Panc1 (cell line): ENCODE measurements at regions not wholly inside any gene's neighbourhood (a gene's known extent, or its start where the extent isn't known, plus 50 kb on each side); places are given as distances from the start of the nearest gene placed in this dataset.

Source experiments
- ATAC-seq: fragments of 200-7000 bp; cut with Tn5 transposase; 2 replicates; pipeline ENCODE4 v1.9.1; 2020; ENCODE audit warnings: mild to moderate bottlenecking, moderate library complexity
- BruUV-seq: library from RNA; stranded (reverse); fragments of 400-500 nt; replicated peaks from 2 replicates; lab custom pipeline; 2021; lab: Mats Ljungman, UMichigan
- CTCF ChIA-PET: fragments of 300-600 bp; sonication (Branson Sonifier 250); formaldehyde crosslinking; loops from one replicate; lab custom pipeline; 2022; ENCODE audit warnings: antibody characterized with exemption; lab: Charles Lee
- POLR2A ChIA-PET: fragments of 300-600 bp; sonication (Branson Sonifier 250); formaldehyde crosslinking; loops from one replicate; lab custom pipeline; 2022; ENCODE audit warnings: antibody characterized with exemption; lab: Charles Lee
- DNase-seq: peaks from one replicate; pipeline ENCODE4 v3.0.0-alpha.2; 2010; ENCODE audit warnings: low read depth, low spot score
- H3K27ac ChIP-seq: 2 replicates; pipeline ENCODE4 v1.5.1; 2011; ENCODE audit warnings: mild to moderate bottlenecking, low read length, inconsistent platforms
- H3K27me3 ChIP-seq: fragments of 200-500 bp; sonication (Bioruptor generic); 2 replicates; pipeline ENCODE4 v1.6.0; 2014; ENCODE audit warnings: low read length, inconsistent platforms; ENCODE audit not compliant: control insufficient read depth, insufficient read depth
- H3K36me3 ChIP-seq: fragments of 200-500 bp; sonication (Bioruptor generic); 2 replicates; pipeline ENCODE4 v1.5.1; 2014; ENCODE audit warnings: inconsistent platforms, mild to moderate bottlenecking, low read length, moderate library complexity; ENCODE audit not compliant: control insufficient read depth, insufficient read depth
- H3K4me1 ChIP-seq: 2 replicates; pipeline ENCODE4 v1.5.1; 2011; ENCODE audit warnings: inconsistent platforms, mild to moderate bottlenecking, low read length, moderate library complexity; ENCODE audit not compliant: control insufficient read depth, insufficient read depth
- H3K4me3 ChIP-seq, 2 experiments: 2 replicates each; pipeline ENCODE4 v1.5.1; 2011 to 2012; ENCODE audit warnings: low read depth in 2 of 2, low read length in 2 of 2, mild to moderate bottlenecking in 2 of 2, inconsistent platforms in 1 of 2, moderate library complexity in 1 of 2
- H3K9me3 ChIP-seq: fragments of 200-500 bp; sonication (Bioruptor generic); 2 replicates; pipeline ENCODE4 v1.5.1; 2014; ENCODE audit warnings: low read depth, mild to moderate bottlenecking, inconsistent platforms, low read length, moderate library complexity; ENCODE audit not compliant: control insufficient read depth, insufficient read depth
- POLR2AphosphoS5 ChIP-seq: IDR thresholded peaks from 2 replicates; pipeline ENCODE4 v1.6.1; 2012; ENCODE audit warnings: mild to moderate bottlenecking, low read depth, low read length, moderate library complexity
- SIN3A ChIP-seq: IDR thresholded peaks from 2 replicates; pipeline ENCODE4 v1.6.1; 2012; ENCODE audit warnings: low read depth, mild to moderate bottlenecking, low read length, moderate library complexity, borderline replicate concordance; ENCODE audit not compliant: insufficient read depth
- TCF7L2 ChIP-seq: IDR thresholded peaks from 2 replicates; pipeline ENCODE4 v1.6.1; 2011; ENCODE audit warnings: mild to moderate bottlenecking, low read depth, low read length, inconsistent platforms
- in situ Hi-C: cut with HindIII; loops from 2 replicates; pipeline ENCODE4 v1.10.0; 2016; ENCODE audit warnings: low sequenced_read_pairs, low pct_unique_long_range_greater_than_20kb
- intact Hi-C: fragments of 100-400 bp; cut with micrococcal nuclease; formaldehyde crosslinking; loops from one replicate; pipeline ENCODE4 v1.10.0; 2022; ENCODE audit not compliant: unreplicated experiment
- TF ChIP-seq, protein P1 (sequence below), 2 experiments: IDR thresholded peaks; 2 replicates each; pipeline ENCODE4 v1.6.1; 2011 to 2012; ENCODE audit warnings: low read depth in 2 of 2, control low read depth in 1 of 2, low read length in 1 of 2, mild to moderate bottlenecking in 1 of 2, moderate library complexity in 1 of 2; ENCODE audit not compliant: insufficient read depth in 1 of 2
- TF ChIP-seq, protein P2 (sequence below): fragments of 450-650 bp; IDR thresholded peaks from 2 replicates; pipeline ENCODE4 v1.5.1; 2017; ENCODE audit warnings: mild to moderate bottlenecking

DNA sequence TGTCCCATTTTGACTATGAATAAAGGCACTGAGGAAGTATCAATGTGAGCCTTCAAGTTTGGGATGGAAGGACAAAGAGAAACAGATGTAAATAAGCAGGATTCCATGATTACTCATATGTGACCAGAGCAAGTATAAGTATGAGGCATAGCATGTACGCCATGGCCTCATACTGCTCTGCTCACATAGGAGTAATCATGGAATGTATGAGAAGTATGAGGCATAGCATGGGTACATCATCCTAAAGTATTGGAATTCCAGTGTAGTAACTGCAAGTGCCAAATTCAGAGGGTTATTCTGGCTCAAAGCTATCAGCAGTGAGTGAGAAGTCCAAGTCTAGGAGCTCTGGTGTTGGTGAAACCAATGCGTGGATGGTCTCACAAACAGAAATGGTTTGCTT, 81.2 kb upstream of the WDR72 start:
- Histone ChIP-seq H3K4me3 (no peak overlapping the region), H3K27me3 (no peaks in the 10 kb centered on the region), H3K9me3 (no peaks in the 10 kb centered on the region), H3K4me1 (no peaks in the 10 kb centered on the region), H3K27ac (no peak overlapping the region), H3K36me3 (no peaks in the 10 kb centered on the region)
- ATAC-seq, result no peak
- no TSS peak for BruUV-seq
- TF ChIP-seq, protein P1, sequence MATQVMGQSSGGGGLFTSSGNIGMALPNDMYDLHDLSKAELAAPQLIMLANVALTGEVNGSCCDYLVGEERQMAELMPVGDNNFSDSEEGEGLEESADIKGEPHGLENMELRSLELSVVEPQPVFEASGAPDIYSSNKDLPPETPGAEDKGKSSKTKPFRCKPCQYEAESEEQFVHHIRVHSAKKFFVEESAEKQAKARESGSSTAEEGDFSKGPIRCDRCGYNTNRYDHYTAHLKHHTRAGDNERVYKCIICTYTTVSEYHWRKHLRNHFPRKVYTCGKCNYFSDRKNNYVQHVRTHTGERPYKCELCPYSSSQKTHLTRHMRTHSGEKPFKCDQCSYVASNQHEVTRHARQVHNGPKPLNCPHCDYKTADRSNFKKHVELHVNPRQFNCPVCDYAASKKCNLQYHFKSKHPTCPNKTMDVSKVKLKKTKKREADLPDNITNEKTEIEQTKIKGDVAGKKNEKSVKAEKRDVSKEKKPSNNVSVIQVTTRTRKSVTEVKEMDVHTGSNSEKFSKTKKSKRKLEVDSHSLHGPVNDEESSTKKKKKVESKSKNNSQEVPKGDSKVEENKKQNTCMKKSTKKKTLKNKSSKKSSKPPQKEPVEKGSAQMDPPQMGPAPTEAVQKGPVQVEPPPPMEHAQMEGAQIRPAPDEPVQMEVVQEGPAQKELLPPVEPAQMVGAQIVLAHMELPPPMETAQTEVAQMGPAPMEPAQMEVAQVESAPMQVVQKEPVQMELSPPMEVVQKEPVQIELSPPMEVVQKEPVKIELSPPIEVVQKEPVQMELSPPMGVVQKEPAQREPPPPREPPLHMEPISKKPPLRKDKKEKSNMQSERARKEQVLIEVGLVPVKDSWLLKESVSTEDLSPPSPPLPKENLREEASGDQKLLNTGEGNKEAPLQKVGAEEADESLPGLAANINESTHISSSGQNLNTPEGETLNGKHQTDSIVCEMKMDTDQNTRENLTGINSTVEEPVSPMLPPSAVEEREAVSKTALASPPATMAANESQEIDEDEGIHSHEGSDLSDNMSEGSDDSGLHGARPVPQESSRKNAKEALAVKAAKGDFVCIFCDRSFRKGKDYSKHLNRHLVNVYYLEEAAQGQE (IDR thresholded peaks at IDR 0.05; ENCODE audit: insufficient read depth in 1 of 2, low read depth in 2 of 2, low read length in 1 of 2), result no peak
- TF ChIP-seq TCF7L2 (no peak), POLR2AphosphoS5 (no peak), SIN3A (no peak)
- TF ChIP-seq, protein P2, sequence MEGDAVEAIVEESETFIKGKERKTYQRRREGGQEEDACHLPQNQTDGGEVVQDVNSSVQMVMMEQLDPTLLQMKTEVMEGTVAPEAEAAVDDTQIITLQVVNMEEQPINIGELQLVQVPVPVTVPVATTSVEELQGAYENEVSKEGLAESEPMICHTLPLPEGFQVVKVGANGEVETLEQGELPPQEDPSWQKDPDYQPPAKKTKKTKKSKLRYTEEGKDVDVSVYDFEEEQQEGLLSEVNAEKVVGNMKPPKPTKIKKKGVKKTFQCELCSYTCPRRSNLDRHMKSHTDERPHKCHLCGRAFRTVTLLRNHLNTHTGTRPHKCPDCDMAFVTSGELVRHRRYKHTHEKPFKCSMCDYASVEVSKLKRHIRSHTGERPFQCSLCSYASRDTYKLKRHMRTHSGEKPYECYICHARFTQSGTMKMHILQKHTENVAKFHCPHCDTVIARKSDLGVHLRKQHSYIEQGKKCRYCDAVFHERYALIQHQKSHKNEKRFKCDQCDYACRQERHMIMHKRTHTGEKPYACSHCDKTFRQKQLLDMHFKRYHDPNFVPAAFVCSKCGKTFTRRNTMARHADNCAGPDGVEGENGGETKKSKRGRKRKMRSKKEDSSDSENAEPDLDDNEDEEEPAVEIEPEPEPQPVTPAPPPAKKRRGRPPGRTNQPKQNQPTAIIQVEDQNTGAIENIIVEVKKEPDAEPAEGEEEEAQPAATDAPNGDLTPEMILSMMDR, result no peak
- POLR2A ChIA-PET, result no interaction called here
- CTCF ChIA-PET, result no interaction called here
- DNase-seq, result no peak
- in situ Hi-C loops, result no loop called here
- intact Hi-C loops, result no loop called here

DNA sequence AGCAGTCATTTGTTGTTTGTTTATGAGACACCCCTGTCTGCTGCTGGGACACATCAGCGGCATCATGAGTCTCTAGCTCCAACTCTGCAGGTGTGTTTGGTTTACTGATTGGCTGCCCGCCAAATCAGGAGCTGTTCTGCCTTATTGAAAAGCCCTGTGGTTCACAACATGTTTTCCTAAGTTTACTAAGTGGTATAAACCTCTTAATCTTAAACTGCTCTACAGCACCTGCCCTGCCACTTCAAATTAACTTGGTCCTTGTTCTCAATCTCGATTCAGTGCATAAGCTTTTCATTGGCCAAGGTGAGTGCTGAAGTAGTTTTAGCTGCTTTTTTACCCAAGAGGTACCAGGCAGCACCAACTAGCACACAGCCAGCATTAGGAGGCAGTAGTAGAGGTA, 77.8 kb upstream of the WDR72 start:
- no peaks in the 10 kb centered on the region for H3K27me3 ChIP-seq
- H3K4me1 ChIP-seq, result peaks cover 10% of the 10 kb centered on the region; the same call in 1 of the 2 replicates
- no peak overlapping the region for H3K27ac ChIP-seq
- no peak overlapping the region for H3K4me3 ChIP-seq
- ATAC-seq (no peak), DNase-seq (no peak)
- H3K9me3 ChIP-seq, result no peaks in the 10 kb centered on the region
- TF ChIP-seq TCF7L2, result no peak
- no peak for TF ChIP-seq POLR2AphosphoS5
- TF ChIP-seq, protein P2, result no peak
- TF ChIP-seq SIN3A, result no peak
- TF ChIP-seq, protein P1 (IDR thresholded peaks at IDR 0.05; ENCODE audit: insufficient read depth in 1 of 2, low read depth in 2 of 2, low read length in 1 of 2), result no peak
- ChIA-PET CTCF (no interaction called here), POLR2A (no interaction called here)
- intact Hi-C loops (no loop called here), in situ Hi-C loops (no loop called here)
- no peaks in the 10 kb centered on the region for H3K36me3 ChIP-seq
- no TSS peak for BruUV-seq
